IMR-90 (cell line): ENCODE measurements at regions not wholly inside any gene's neighbourhood (a gene's known extent, or its start where the extent isn't known, plus 50 kb on each side); places are given as distances from the start of the nearest gene placed in this dataset.

ENCODE experiments used
- ATAC-seq: fragments of 200-7000 bp; cut with Tn5 transposase; 2 replicates; pipeline ENCODE4 v1.9.1; 2020; ENCODE audit warnings: low read depth, mild to moderate bottlenecking, moderate library complexity
- BruUV-seq: library from RNA; stranded (reverse); fragments of 400-500 nt; replicated peaks from 2 replicates; lab custom pipeline; 2021; lab: Mats Ljungman, UMichigan
- CTCF ChIA-PET: fragments of 300-600 bp; formaldehyde crosslinking; extraction: SDS; loops from one replicate; lab custom pipeline; 2021; ENCODE audit warnings: antibody characterized with exemption; lab: Yijun Ruan, JAX
- POLR2A ChIA-PET: fragments of 300-600 bp; sonication (Branson Sonifier 250); formaldehyde crosslinking; loops from one replicate; lab custom pipeline; 2022; ENCODE audit warnings: antibody characterized with exemption; ENCODE audit not compliant: unreplicated experiment; lab: Charles Lee
- DNase-seq: peaks from one replicate; pipeline ENCODE4 v3.0.0; 2013
- H2AFZ ChIP-seq: replicated peaks from 2 replicates; pipeline ENCODE3; 2013; ENCODE audit warnings: low read length, mild to moderate bottlenecking; ENCODE audit not compliant: poor library complexity
- H2AK5ac ChIP-seq: 2 replicates; pipeline ENCODE4 v1.6.1; 2013; ENCODE audit warnings: low read depth, low read length, inconsistent platforms
- H2AK9ac ChIP-seq: replicated peaks from 2 replicates; pipeline ENCODE3; 2013; ENCODE audit warnings: mild to moderate bottlenecking, low read depth, low read length, moderate library complexity; ENCODE audit not compliant: poor library complexity
- H2BK120ac ChIP-seq: 2 replicates; pipeline ENCODE4 v1.6.1; 2013; ENCODE audit warnings: low read depth, low read length, inconsistent platforms
- H2BK15ac ChIP-seq: 3 replicates; pipeline ENCODE4 v1.6.1; 2013; ENCODE audit warnings: low read depth, low read length, inconsistent platforms
- H2BK20ac ChIP-seq: 2 replicates; pipeline ENCODE4 v1.6.1; 2013; ENCODE audit warnings: low read depth, mild to moderate bottlenecking, inconsistent platforms, low read length, moderate library complexity
- H2BK5ac ChIP-seq: 2 replicates; pipeline ENCODE4 v1.6.1; 2013; ENCODE audit warnings: mild to moderate bottlenecking, low read depth, low read length, inconsistent platforms; ENCODE audit not compliant: poor library complexity, severe bottlenecking
- H3K14ac ChIP-seq: replicated peaks from 2 replicates; pipeline ENCODE4 v1.6.1; 2013; ENCODE audit warnings: low read depth, low read length, inconsistent platforms
- H3K18ac ChIP-seq: 2 replicates; pipeline ENCODE4 v1.6.1; 2013; ENCODE audit warnings: low read depth, low read length, control low read depth
- H3K23ac ChIP-seq: 2 replicates; pipeline ENCODE4 v1.6.1; 2013; ENCODE audit warnings: low read depth, low read length, inconsistent platforms
- H3K27ac ChIP-seq: 2 replicates; pipeline ENCODE4 v1.5.1; 2013; ENCODE audit warnings: mild to moderate bottlenecking, control low read depth, low read length; ENCODE audit not compliant: insufficient read depth
- H3K27me3 ChIP-seq: 2 replicates; pipeline ENCODE4 v1.6.1; 2013; ENCODE audit warnings: low read length; ENCODE audit not compliant: control insufficient read depth, insufficient read depth
- H3K36me3 ChIP-seq: 2 replicates; pipeline ENCODE4 v1.6.1; 2013; ENCODE audit warnings: low read length, mixed read lengths; ENCODE audit not compliant: control insufficient read depth, insufficient read depth
- H3K4ac ChIP-seq: 2 replicates; pipeline ENCODE4 v1.6.1; 2013; ENCODE audit warnings: low read depth, low read length, inconsistent platforms
- H3K4me1 ChIP-seq: 2 replicates; pipeline ENCODE4 v1.6.1; 2013; ENCODE audit warnings: low read length, mixed read lengths; ENCODE audit not compliant: control insufficient read depth, insufficient read depth
- H3K4me2 ChIP-seq: 2 replicates; pipeline ENCODE4 v1.6.1; 2013; ENCODE audit warnings: low read depth, mild to moderate bottlenecking, control low read depth, low read length, moderate library complexity
- H3K4me3 ChIP-seq: 2 replicates; pipeline ENCODE4 v1.5.1; 2013; ENCODE audit warnings: low read depth, mild to moderate bottlenecking, control low read depth, low read length, moderate library complexity; ENCODE audit not compliant: insufficient read depth
- H3K56ac ChIP-seq: 2 replicates; pipeline ENCODE4 v1.6.1; 2013; ENCODE audit warnings: low read length, inconsistent platforms; ENCODE audit not compliant: insufficient read depth; ENCODE audit errors: extremely low read depth
- H3K79me1 ChIP-seq, 2 experiments: 2 replicates each; pipeline ENCODE4 v1.6.1; 2013; ENCODE audit warnings: low read length in 2 of 2, inconsistent platforms in 1 of 2, low read depth in 1 of 2
- H3K9ac ChIP-seq: 2 replicates; pipeline ENCODE4 v1.6.1; 2013; ENCODE audit warnings: low read depth, low read length, control low read depth
- H3K9me1 ChIP-seq: 2 replicates; pipeline ENCODE4 v1.6.1; 2013; ENCODE audit warnings: low read length, inconsistent platforms; ENCODE audit not compliant: insufficient read depth
- H3K9me3 ChIP-seq: 2 replicates; pipeline ENCODE4 v1.6.1; 2013; ENCODE audit warnings: low read length; ENCODE audit not compliant: control insufficient read depth, insufficient read depth
- H4K20me1 ChIP-seq: 2 replicates; pipeline ENCODE4 v1.6.1; 2013; ENCODE audit warnings: low read length, inconsistent platforms; ENCODE audit not compliant: insufficient read depth
- H4K5ac ChIP-seq: 2 replicates; pipeline ENCODE4 v1.6.1; 2013; ENCODE audit warnings: mild to moderate bottlenecking, low read depth, low read length, control low read depth
- H4K8ac ChIP-seq, 2 experiments: 2 replicates each; pipeline ENCODE4 v1.6.1; 2013; ENCODE audit warnings: low read depth in 2 of 2, low read length in 2 of 2, control low read depth in 1 of 2, inconsistent platforms in 1 of 2
- H4K91ac ChIP-seq: 2 replicates; pipeline ENCODE4 v1.6.1; 2013; ENCODE audit warnings: low read depth, low read length, inconsistent platforms; ENCODE audit not compliant: insufficient read depth
- CEBPB ChIP-seq: IDR thresholded peaks from 2 replicates; pipeline ENCODE4 v1.6.1; 2012; ENCODE audit warnings: low read depth, low read length, improper control_type of control experiment
- CHD1 ChIP-seq: IDR thresholded peaks from 2 replicates; pipeline ENCODE4 v1.6.1; 2012; ENCODE audit warnings: low read depth, low read length, improper control_type of control experiment
- FOS ChIP-seq: fragments of 150-350 bp; IDR thresholded peaks from 2 replicates; pipeline ENCODE4 v1.6.1; 2016; ENCODE audit warnings: low read depth, low read length
- MAFK ChIP-seq: IDR thresholded peaks from 2 replicates; pipeline ENCODE4 v1.6.1; 2012; ENCODE audit warnings: low read depth, low read length, improper control_type of control experiment
- MAZ ChIP-seq: IDR thresholded peaks from 2 replicates; pipeline ENCODE4 v1.6.1; 2012; ENCODE audit warnings: low read depth, mild to moderate bottlenecking, low read length, improper control_type of control experiment, moderate library complexity, borderline replicate concordance
- MXI1 ChIP-seq: IDR thresholded peaks from 2 replicates; pipeline ENCODE4 v1.6.1; 2012; ENCODE audit warnings: low read depth, mild to moderate bottlenecking, low read length, moderate library complexity, borderline replicate concordance
- NFE2L2 ChIP-seq: fragments of 150-350 bp; IDR thresholded peaks from 2 replicates; pipeline ENCODE4 v1.6.1; 2016; ENCODE audit warnings: low read depth, mild to moderate bottlenecking, low read length
- POLR2A ChIP-seq: IDR thresholded peaks from 2 replicates; pipeline ENCODE4 v1.6.1; 2012; ENCODE audit warnings: mild to moderate bottlenecking, low read depth, low read length
- RAD21 ChIP-seq: IDR thresholded peaks from 2 replicates; pipeline ENCODE4 v1.6.1; 2012; ENCODE audit warnings: low read length, improper control_type of control experiment
- RCOR1 ChIP-seq: IDR thresholded peaks from 2 replicates; pipeline ENCODE4 v1.6.1; 2012; ENCODE audit warnings: mild to moderate bottlenecking, low read length, improper control_type of control experiment; ENCODE audit not compliant: insufficient replicate concordance
- SMC3 ChIP-seq: fragments of 150-350 bp; IDR thresholded peaks from 2 replicates; pipeline ENCODE4 v1.6.1; 2016; ENCODE audit warnings: low read depth, mild to moderate bottlenecking, antibody characterized with exemption, low read length, moderate library complexity
- WGBS, 2 experiments: methylation state at CpG; one replicate each; pipeline versions ENCODE4 v1.1.5 to v1.1.7; 2013; ENCODE audit warnings: missing lambda C conversion rate in 2 of 2; ENCODE audit not compliant: insufficient read length in 1 of 2; ENCODE audit errors: extremely low coverage in 2 of 2; 5-methylcytosine and 5-hydroxymethylcytosine counted together
- dilution Hi-C: fragments of 300-500 bp; cut with HindIII; formaldehyde crosslinking; loops from one replicate; pipeline ENCODE4 v1.14.3; 2018; ENCODE audit warnings: low sequenced_read_pairs; ENCODE audit not compliant: unreplicated experiment
- in situ Hi-C: fragments of 300-500 bp; cut with MboI; formaldehyde crosslinking; loops from 3 replicates; pipeline ENCODE4 v1.14.3; 2019; ENCODE audit warnings: low sequenced_read_pairs, inconsistent platforms, mixed read lengths
- intact Hi-C: fragments of 100-400 bp; cut with micrococcal nuclease; formaldehyde crosslinking; loops from 2 replicates; pipeline ENCODE4 v1.10.0; 2022
- TF ChIP-seq, protein P1 (sequence below): fragments of 150-350 bp; IDR thresholded peaks from 2 replicates; pipeline ENCODE4 v1.6.1; 2017; ENCODE audit warnings: mild to moderate bottlenecking, antibody characterized with exemption, low read length, low read depth
- TF ChIP-seq, protein P2 (sequence below): conservative IDR thresholded peaks from 2 replicates; pipeline ENCODE4 v1.5.1; 2012; ENCODE audit warnings: mild to moderate bottlenecking, low read depth, low read length, improper control_type of control experiment
- TF ChIP-seq, protein P3 (sequence below): fragments of 150-350 bp; IDR thresholded peaks from 2 replicates; pipeline ENCODE4 v1.6.1; 2016; ENCODE audit warnings: low read depth, mild to moderate bottlenecking, low read length, moderate library complexity, borderline replicate concordance

DNA sequence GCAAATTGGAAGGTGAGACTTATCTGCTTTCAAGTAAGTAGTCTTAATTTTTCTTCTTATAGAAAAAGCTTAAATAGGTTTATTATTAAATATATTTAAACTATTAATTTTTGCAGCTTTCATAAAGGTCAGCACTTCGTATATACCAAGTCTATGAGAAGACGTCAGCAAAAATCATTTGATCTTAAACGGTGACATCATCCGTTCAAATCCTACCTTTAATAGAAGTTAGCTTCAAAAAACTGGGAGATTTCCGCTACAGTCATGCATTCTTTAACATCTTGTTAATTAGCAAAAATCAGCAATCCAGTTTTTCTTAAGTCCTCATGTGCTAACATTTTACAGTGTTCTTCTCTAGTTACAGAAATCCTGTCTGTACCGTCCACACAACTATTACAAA is 49.9 kb upstream of the PGRMC1 start:
- H3K27me3 ChIP-seq = peaks cover 2% of the 10 kb centered on the region; the same call in 1 of the 2 replicates
- H2BK15ac ChIP-seq = no peak overlapping the region
- H3K4ac ChIP-seq = no peak overlapping the region
- POLR2A ChIA-PET = no interaction called here
- H3K9me3 ChIP-seq = no peaks in the 10 kb centered on the region
- no peak overlapping the region for H3K18ac ChIP-seq
- CTCF ChIA-PET = interaction anchor here (0.6 kb wide), 1 partner anchor 307 kb away, joined by 3 read pairs; no protein-coding TSS in a partner anchor
- no peaks in the 10 kb centered on the region for H3K9me1 ChIP-seq
- BruUV-seq = no TSS peak
- no peaks in the 10 kb centered on the region for H3K4me1 ChIP-seq
- ATAC-seq (no peak), DNase-seq (no peak)
- no peak overlapping the region for H4K91ac ChIP-seq
- no CpG with 5 or more reads among the region's 6 CpGs for WGBS, 2 experiments
- no peak overlapping the region for H3K14ac ChIP-seq
- no peak overlapping the region for H3K27ac ChIP-seq
- no peak overlapping the region for H4K8ac ChIP-seq
- no peak for TF ChIP-seq RAD21
- TF ChIP-seq, protein P1, sequence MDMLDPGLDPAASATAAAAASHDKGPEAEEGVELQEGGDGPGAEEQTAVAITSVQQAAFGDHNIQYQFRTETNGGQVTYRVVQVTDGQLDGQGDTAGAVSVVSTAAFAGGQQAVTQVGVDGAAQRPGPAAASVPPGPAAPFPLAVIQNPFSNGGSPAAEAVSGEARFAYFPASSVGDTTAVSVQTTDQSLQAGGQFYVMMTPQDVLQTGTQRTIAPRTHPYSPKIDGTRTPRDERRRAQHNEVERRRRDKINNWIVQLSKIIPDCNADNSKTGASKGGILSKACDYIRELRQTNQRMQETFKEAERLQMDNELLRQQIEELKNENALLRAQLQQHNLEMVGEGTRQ = no peak
- no peak for TF ChIP-seq MXI1
- TF ChIP-seq FOS = no peak
- no peak for TF ChIP-seq NFE2L2
- no peak for TF ChIP-seq CHD1
- TF ChIP-seq MAZ = no peak
- TF ChIP-seq, protein P2, sequence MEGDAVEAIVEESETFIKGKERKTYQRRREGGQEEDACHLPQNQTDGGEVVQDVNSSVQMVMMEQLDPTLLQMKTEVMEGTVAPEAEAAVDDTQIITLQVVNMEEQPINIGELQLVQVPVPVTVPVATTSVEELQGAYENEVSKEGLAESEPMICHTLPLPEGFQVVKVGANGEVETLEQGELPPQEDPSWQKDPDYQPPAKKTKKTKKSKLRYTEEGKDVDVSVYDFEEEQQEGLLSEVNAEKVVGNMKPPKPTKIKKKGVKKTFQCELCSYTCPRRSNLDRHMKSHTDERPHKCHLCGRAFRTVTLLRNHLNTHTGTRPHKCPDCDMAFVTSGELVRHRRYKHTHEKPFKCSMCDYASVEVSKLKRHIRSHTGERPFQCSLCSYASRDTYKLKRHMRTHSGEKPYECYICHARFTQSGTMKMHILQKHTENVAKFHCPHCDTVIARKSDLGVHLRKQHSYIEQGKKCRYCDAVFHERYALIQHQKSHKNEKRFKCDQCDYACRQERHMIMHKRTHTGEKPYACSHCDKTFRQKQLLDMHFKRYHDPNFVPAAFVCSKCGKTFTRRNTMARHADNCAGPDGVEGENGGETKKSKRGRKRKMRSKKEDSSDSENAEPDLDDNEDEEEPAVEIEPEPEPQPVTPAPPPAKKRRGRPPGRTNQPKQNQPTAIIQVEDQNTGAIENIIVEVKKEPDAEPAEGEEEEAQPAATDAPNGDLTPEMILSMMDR = no peak
- no peak for TF ChIP-seq SMC3
- TF ChIP-seq RCOR1 = no peak
- TF ChIP-seq CEBPB = no peak
- no peak for TF ChIP-seq MAFK
- TF ChIP-seq POLR2A = no peak
- TF ChIP-seq, protein P3, sequence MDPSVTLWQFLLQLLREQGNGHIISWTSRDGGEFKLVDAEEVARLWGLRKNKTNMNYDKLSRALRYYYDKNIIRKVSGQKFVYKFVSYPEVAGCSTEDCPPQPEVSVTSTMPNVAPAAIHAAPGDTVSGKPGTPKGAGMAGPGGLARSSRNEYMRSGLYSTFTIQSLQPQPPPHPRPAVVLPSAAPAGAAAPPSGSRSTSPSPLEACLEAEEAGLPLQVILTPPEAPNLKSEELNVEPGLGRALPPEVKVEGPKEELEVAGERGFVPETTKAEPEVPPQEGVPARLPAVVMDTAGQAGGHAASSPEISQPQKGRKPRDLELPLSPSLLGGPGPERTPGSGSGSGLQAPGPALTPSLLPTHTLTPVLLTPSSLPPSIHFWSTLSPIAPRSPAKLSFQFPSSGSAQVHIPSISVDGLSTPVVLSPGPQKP = no peak
- H3K23ac ChIP-seq = no peak overlapping the region
- no peaks in the 10 kb centered on the region for H4K20me1 ChIP-seq
- intact Hi-C loops = no loop called here
- H3K4me2 ChIP-seq = no peak overlapping the region
- H3K36me3 ChIP-seq = no peaks in the 10 kb centered on the region
- H2AFZ ChIP-seq = no peak overlapping the region
- no peak overlapping the region for H2AK5ac ChIP-seq
- dilution Hi-C loops = no loop called here
- no peak overlapping the region for H3K9ac ChIP-seq
- no peak overlapping the region for H2BK120ac ChIP-seq
- H2AK9ac ChIP-seq = no peak overlapping the region
- no peak overlapping the region for H2BK5ac ChIP-seq
- no peak overlapping the region for H4K5ac ChIP-seq
- no peak overlapping the region for H3K4me3 ChIP-seq
- no peak overlapping the region for H3K56ac ChIP-seq
- in situ Hi-C loops = no loop called here
- no peaks in the 10 kb centered on the region for H3K79me1 ChIP-seq
- no peak overlapping the region for H2BK20ac ChIP-seq
